Skeletal muscle satellite cell (primary cell): ENCODE measurements at regions not wholly inside any gene's neighbourhood (a gene's known extent, or its start where the extent isn't known, plus 50 kb on each side); places are given as distances from the start of the nearest gene placed in this dataset.

ENCODE experiments used
- H3K27me3 ChIP-seq: 2 replicates; pipeline ENCODE4 v1.7.0; 2013; ENCODE audit warnings: low read length; ENCODE audit not compliant: control insufficient read depth, insufficient read depth
- H3K36me3 ChIP-seq: 2 replicates; pipeline ENCODE4 v1.7.0; 2013; ENCODE audit warnings: mild to moderate bottlenecking, control low read depth, low read length; ENCODE audit not compliant: insufficient read depth
- H3K4me1 ChIP-seq: 2 replicates; pipeline ENCODE4 v1.7.0; 2013; ENCODE audit warnings: low read length; ENCODE audit not compliant: control insufficient read depth, insufficient read depth
- H3K4me2 ChIP-seq: 2 replicates; pipeline ENCODE4 v1.7.0; 2013; ENCODE audit warnings: mild to moderate bottlenecking, low read length
- H3K4me3 ChIP-seq: 2 replicates; pipeline ENCODE4 v1.7.0; 2013; ENCODE audit warnings: low read length
- H3K9ac ChIP-seq: 2 replicates; pipeline ENCODE4 v1.7.0; 2013; ENCODE audit warnings: mild to moderate bottlenecking, low read depth, low read length, moderate library complexity
- H3K9me3 ChIP-seq: replicated peaks from 2 replicates; pipeline ENCODE4 v1.7.0; 2013; ENCODE audit warnings: mild to moderate bottlenecking, control low read depth, low read length

DNA sequence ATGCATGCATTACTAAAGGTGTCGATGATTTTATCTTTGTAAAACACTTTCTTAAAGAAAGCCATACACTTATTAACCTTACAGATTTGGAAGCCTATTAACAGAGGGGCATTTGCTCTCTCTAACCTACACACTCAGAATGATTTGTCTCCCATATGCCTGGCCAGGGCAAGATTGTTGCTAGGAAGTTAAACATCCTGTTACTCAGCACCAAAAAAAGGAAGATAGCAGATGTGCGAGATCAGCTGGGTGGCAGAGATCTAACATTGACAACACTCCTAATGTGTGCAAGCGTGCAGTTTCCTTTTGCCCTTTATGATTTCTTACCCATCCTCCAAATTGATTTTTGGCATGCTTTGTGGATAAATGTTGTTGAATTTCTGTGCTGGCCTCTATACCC, 73.9 kb upstream of the TMEM108 start:
- Histone ChIP-seq H3K4me1 (no peaks in the 10 kb centered on the region), H3K9ac (no peak overlapping the region), H3K36me3 (no peaks in the 10 kb centered on the region), H3K4me2 (no peak overlapping the region), H3K27me3 (no peaks in the 10 kb centered on the region), H3K4me3 (no peak overlapping the region), H3K9me3 (no peaks in the 10 kb centered on the region)

DNA sequence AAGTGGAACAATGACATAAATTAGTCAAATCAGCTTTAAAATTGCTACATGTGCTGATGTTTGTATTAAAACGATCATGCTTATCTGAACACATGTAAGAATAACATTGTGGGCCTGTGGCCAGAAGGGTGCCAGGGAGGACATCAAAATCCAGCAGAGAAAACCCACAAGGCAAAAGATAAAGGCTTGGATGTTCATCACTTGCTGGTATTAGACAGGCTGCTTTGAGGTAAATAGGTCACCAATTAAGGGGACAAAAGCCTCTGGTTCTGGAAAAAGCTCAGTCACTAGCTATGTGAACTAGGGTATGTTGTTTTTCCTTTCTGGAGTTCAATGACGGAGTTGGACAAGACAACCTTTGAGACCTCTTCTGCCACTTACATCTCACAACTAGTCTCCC, 74.4 kb upstream of the TMEM108 start:
- no peak overlapping the region for H3K4me3 ChIP-seq
- no peak overlapping the region for H3K9ac ChIP-seq
- no peaks in the 10 kb centered on the region for H3K27me3 ChIP-seq
- no peaks in the 10 kb centered on the region for H3K36me3 ChIP-seq
- no peak overlapping the region for H3K4me2 ChIP-seq
- H3K4me1 ChIP-seq, result no peaks in the 10 kb centered on the region
- H3K9me3 ChIP-seq, result no peaks in the 10 kb centered on the region

DNA sequence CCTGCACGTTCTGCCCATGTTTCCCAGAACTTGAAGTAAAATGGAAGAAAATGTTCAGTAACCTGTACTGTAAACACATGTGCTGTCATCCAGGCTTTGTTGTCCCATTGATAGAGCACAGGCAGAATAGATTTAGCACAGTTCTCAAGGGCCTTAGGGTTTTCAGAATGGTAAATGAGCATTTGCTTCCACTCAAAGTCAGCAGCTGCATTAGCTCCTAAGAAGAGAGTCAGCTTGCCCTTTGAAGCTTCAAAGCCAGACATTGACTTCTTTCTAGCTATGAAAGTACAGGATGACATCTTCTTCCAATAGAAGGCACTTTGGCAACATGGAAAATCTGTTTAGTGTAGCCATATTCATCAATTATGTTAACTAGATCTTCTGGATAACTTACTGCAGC, 76.2 kb upstream of the TMEM108 start:
- Histone ChIP-seq H3K4me3 (no peak overlapping the region), H3K36me3 (no peaks in the 10 kb centered on the region), H3K4me2 (no peak overlapping the region), H3K9me3 (no peaks in the 10 kb centered on the region), H3K9ac (no peak overlapping the region), H3K27me3 (peaks cover 5% of the 10 kb centered on the region), H3K4me1 (no peaks in the 10 kb centered on the region)

DNA sequence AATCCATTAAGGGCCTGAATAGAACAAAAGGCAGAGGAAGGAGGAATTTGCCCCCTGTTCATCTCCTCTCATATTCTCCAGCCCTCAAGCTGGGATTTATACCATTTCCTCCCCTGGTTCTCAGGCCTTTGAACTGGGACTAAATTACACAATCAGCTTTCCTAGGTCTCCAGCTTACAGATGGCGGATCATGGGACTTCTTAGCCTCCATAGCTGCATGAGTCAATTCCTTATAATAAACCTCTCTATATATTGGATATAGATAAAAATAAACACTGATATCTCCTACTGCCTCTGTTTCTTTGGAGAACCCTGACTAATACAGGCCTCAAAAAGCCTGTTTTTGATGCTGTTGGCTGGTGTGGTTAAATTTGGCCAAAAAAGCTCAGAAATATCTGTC, 84.5 kb upstream of the TMEM108 start:
- Histone ChIP-seq H3K27me3 (peaks cover 5% of the 10 kb centered on the region), H3K4me3 (no peak overlapping the region), H3K9ac (no peak overlapping the region), H3K4me1 (no peaks in the 10 kb centered on the region), H3K9me3 (no peaks in the 10 kb centered on the region), H3K4me2 (no peak overlapping the region), H3K36me3 (no peaks in the 10 kb centered on the region)

DNA sequence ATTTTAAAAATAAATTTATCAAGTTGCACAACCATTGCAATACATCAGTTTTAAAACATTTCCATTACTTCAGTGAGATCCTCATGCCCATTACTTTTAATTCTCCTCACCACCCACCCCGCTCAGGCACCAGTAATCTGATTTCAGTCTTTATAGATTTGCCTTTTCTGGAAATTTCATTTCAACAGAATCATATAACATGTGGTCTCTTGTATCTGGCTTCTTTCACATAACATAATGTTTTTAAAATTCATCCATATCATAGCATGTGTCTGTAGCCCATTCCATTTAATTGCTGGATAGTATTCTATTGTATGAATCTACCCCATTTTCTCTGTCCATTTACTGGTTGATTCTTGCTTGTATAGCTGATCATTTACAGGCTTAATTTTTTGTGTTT, 110.3 kb upstream of the TMEM108 start:
- no peaks in the 10 kb centered on the region for H3K4me1 ChIP-seq
- no peak overlapping the region for H3K4me2 ChIP-seq
- H3K4me3 ChIP-seq, result no peak overlapping the region
- peaks cover 3% of the 10 kb centered on the region for H3K27me3 ChIP-seq
- no peaks in the 10 kb centered on the region for H3K9me3 ChIP-seq
- H3K9ac ChIP-seq, result no peak overlapping the region
- no peaks in the 10 kb centered on the region for H3K36me3 ChIP-seq

DNA sequence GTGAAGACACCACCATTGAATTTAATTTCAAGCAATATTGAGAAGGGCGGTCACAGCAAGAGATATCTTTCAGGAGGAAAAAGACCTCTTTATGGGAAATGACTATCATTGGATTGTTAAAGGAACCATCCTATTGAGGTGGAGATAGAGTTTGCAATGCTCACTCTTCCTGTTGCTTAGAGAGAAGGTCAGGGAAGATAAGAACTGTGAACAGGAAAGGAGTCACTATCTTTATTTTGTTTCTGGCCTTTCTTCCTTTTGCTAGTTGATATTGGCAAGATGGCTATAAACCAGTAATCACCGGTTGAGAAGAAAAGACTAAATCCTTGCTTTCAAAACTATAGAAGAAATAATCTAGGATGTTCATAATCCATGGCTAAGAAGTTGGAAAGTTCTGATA, 112.1 kb upstream of the TMEM108 start:
- H3K27me3 ChIP-seq, result peaks cover 3% of the 10 kb centered on the region

DNA sequence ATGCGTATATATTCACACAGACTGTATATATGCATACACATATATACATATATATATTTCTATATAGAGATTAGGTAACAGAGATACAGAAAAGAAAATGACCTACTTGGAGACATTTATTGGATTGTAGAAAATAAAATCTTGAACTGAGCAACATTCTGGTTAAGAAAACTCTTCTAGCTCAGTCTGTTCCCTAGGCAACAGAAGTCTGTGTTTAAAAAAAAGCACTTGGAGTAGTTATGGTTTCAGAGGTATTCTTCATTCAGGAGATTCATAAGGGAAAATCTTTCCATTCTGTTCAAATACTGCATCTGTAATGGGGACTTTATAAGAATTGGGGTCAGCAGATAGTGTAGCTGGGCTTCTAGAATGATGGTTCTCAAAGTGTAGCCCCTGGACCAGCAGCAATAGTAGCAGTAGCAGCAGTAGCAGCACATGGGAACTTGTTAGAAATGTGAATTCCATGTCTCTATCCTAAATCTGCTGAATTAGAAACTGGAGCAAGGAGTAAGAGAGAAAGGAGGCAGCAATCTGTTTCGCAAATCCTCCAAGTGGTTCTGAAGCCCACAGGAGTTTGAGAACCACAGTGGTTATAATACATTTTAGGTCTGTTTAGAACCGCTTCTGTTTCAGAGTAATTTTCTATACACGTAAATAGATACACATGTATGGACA, 112.8 kb upstream of the TMEM108 start:
- H3K9ac ChIP-seq, result no peak overlapping the region
- peaks cover 3% of the 10 kb centered on the region for H3K27me3 ChIP-seq
- H3K4me1 ChIP-seq, result no peaks in the 10 kb centered on the region
- H3K9me3 ChIP-seq, result no peaks in the 10 kb centered on the region
- no peaks in the 10 kb centered on the region for H3K36me3 ChIP-seq
- no peak overlapping the region for H3K4me3 ChIP-seq
- no peak overlapping the region for H3K4me2 ChIP-seq

More for the DNA sequence above, 112.1 kb upstream of the TMEM108 start:
- Histone ChIP-seq H3K9me3 (no peaks in the 10 kb centered on the region), H3K9ac (no peak overlapping the region), H3K4me1 (no peaks in the 10 kb centered on the region), H3K4me3 (no peak overlapping the region), H3K36me3 (no peaks in the 10 kb centered on the region), H3K4me2 (no peak overlapping the region)

DNA sequence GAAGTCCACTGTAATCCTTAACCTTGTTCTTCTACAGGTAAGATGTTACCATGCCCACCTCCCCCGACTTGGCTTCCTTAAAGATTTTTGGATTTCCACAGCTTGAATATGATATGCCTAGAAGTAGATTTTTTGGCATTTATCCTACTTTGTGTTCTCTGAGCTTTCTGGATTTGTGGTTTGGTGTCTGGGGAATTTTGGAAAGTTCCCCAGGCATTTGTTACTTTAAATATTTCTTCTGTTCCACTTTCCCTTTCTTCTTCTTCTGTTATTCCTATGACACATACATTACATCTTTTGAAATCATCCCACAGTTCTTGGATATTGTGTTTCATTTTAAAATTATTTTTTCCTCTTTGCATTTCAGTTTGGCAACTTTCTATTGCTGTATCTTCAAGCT, 122.1 kb upstream of the TMEM108 start:
- peaks cover 32% of the 10 kb centered on the region for H3K4me1 ChIP-seq
- no peaks in the 10 kb centered on the region for H3K36me3 ChIP-seq
- H3K9ac ChIP-seq, result no peak overlapping the region
- H3K4me3 ChIP-seq, result no peak overlapping the region
- peak overlapping the region; percentile 24 for H3K4me2 ChIP-seq
- H3K27me3 ChIP-seq, result no peaks in the 10 kb centered on the region
- no peaks in the 10 kb centered on the region for H3K9me3 ChIP-seq

DNA sequence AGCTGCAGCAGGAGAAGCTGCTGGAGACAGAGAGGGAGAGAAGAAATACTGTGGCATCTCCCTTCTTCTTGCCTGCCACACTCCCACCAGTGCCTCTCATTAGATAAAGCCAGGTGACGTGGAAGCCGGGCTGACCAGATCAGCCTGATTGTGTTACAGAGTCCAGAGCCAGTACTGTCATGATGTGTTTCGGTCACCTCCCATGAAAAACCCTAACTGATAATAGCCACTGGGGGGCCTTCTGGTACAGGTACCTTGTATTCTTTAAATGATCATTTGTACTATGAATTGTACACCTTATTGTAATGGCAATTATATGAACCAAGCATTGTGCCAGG, 125.8 kb upstream of the TMEM108 start:
- Histone ChIP-seq H3K4me1 (peaks cover 34% of the 10 kb centered on the region), H3K4me3 (no peak overlapping the region), H3K4me2 (peak overlapping the region; percentile 18), H3K9ac (peak overlapping the region; percentile 4), H3K36me3 (no peaks in the 10 kb centered on the region), H3K9me3 (no peaks in the 10 kb centered on the region), H3K27me3 (no peaks in the 10 kb centered on the region)

DNA sequence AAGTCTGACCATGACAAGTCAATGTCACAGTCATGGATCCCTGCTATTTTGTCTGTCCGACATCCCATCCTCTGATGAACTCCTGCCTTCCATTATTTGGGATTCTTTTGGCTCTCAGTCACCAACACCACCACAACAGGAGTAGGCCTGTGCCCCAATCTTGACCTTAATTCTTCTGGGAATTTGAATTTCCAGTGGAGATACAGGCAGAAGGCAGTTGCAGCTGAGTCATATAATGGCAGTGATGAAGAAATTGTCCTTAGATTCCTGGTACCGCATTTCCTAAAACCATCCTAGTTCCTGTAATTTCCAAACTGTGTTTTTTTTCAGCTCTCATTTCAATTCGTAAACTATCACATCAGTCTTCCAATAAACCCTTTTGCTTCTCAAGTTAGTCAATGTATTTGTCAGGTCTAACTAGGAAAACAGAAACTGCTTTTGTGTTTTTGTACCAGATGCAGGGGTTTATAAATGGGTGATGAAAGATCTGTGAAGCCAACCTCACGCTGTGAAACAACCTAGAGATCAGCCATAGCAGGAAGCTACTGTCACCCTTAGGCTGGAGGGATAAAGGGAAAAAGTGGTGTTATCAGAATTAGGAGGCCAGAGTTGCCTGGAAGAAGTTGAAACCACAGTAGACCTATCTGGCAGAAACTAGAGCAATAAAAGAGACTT, 126.3 kb upstream of the TMEM108 start:
- no peak overlapping the region for H3K4me3 ChIP-seq
- H3K36me3 ChIP-seq, result no peaks in the 10 kb centered on the region
- peak overlapping the region; percentile 4 for H3K9ac ChIP-seq
- peaks cover 29% of the 10 kb centered on the region for H3K4me1 ChIP-seq
- H3K9me3 ChIP-seq, result no peaks in the 10 kb centered on the region
- peak overlapping the region; percentile 18 for H3K4me2 ChIP-seq
- H3K27me3 ChIP-seq, result no peaks in the 10 kb centered on the region

DNA sequence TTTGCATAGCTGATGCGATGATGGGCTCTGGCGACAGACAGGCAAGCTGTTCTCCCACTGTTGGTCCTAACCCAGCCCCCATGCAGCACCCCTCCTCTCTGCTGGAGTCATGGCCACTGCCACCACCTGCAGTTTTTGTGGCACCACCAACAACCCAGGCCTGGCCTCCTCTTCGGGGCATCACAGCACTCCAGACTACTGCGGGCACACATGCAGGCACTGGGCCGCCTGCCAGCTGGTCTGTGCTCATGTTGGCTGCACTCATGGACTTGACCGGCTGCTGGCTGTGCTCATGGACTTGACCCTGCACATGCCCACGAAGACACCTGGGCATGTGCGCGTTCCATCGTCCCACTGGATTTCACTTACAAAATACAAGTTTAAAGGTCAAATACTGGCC, 130.9 kb upstream of the TMEM108 start:
- H3K4me1 ChIP-seq, result peaks cover 13% of the 10 kb centered on the region

DNA sequence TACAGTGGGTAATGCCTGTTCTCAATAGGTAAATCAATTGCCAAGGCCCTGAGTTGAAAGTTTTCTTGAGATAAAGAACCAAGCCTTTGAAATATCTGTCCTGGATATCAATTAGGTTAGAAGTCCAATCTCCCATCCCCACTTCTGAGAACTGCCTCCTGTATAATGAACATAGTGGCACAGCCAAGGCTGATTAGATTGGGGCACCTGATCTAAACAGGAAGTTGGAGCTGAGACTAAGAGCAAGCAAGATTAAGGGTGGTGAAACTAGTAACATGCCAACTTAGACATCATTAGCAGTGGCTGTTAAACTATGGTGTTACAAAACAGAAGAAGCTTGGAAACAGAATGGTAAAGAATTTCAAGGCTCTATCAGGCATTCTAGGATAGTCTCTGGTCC, 137.7 kb upstream of the TMEM108 start:
- Histone ChIP-seq H3K4me2 (no peak overlapping the region), H3K4me1 (no peaks in the 10 kb centered on the region), H3K9ac (no peak overlapping the region), H3K4me3 (no peak overlapping the region), H3K9me3 (no peaks in the 10 kb centered on the region), H3K27me3 (no peaks in the 10 kb centered on the region), H3K36me3 (no peaks in the 10 kb centered on the region)

More for the DNA sequence above, 130.9 kb upstream of the TMEM108 start:
- Histone ChIP-seq H3K36me3 (no peaks in the 10 kb centered on the region), H3K4me3 (no peak overlapping the region), H3K9ac (no peak overlapping the region), H3K9me3 (no peaks in the 10 kb centered on the region), H3K4me2 (no peak overlapping the region), H3K27me3 (no peaks in the 10 kb centered on the region)
